ENCODE measurements at regions not wholly inside any gene's neighbourhood (a gene's known extent, or its start where the extent isn't known, plus 50 kb on each side); places are given as distances from the start of the nearest gene placed in this dataset.

GRCh38 chr18:24936691-24937090 is 415.3 kb downstream of the ZNF521 start:
- DNase-seq (ENCODE audit: low spot score), result no peak

DNA sequence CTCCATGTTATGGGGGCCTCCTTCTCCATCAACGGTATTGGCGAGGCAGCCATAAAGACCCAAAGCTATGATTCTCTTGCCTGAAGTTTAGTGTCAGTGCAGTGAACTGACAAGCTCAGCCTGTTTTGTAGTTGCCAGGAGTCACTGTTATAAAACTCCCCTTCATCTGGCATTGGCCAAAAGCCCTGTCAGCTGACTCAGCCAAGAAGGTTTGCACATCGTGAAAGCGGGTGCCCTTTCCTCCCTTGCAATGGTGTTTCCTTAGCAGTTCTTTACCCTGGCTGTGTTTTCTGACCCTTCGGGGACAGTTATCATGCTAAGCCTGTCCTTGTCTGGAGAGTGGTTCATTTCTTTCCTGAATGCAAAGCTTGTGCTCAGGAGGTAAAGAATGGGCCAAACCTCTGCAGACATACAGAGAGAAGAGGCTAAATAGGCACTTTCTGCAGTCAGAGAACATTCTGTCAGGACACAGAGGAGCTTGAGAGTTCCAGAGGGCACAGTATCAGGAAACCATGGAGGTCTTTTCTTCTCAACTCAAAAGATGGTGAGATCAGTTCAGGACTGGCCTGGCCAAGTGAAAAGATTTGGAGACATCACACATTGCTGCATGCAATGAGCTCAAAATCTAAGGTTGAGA is 414.2 kb downstream of the ZNF521 start:
- no peak for DNase-seq (ENCODE audit: low spot score)

DNA sequence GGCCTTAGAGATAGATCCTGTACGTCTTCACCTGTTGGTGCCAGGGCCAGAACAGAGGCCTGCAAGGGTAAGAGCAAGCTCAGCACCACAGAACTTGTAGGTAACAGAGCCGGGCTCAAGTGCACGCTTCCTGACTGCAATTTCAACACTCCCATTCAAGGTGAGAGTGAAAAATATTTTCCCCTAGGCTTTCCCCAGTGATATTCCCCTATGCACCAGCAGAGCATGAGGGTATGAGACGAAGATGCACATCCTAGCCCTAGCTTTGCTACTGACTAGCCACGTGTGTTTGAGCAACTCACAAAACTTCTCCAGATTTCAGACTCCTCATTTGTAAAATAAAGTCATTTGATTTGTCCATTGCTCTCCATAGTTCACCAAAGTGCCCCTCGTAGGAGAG is 411.6 kb downstream of the ZNF521 start:
- DNase-seq (ENCODE audit: low spot score), result no peak

GRCh38 chr18:24941174-24941951 is 410.6 kb downstream of the ZNF521 start:
- DNase-seq (ENCODE audit: low spot score), result no peak

GRCh38 chr18:24942144-24942543 is 409.8 kb downstream of the ZNF521 start:
- DNase-seq (ENCODE audit: low spot score), result no peak

DNA sequence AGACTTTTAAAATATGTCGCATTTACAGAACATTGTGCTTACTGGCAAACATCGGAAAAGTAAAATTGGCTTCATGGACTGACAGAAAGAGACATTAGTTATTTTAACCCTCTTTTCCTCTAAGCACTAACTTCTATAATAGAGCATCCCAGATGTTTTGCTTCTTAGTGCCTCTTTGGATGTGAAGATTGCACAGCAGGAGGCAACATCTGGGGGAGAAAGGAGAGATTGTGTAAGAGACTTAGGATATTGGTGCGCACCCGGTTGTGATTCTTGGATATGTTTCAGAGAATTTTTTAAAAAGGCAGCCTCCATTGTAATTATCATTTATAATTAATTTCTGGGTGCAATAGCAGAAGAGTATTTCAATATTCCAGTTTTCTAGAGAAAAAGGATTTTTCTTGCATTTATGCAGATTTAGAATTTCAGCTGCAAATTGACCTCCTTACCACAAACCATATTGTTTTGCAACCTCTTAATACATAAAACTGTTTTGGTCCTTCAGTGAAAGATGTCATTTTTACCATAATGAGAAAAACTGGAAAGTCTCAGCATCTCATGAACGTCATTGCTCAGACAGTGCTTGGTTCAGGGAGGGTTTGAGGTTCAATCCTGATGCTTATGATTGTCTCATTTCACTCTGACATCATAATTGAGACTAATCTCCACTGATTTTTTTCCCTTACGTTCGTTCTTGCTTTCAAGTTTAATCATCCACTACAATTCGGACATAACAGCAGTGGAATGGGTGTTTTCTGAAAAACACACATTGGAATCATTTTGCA is 404.3 kb downstream of the ZNF521 start:
- DNase-seq (ENCODE audit: low spot score), result no peak

GRCh38 chr18:24949908-24950307 is 402.1 kb downstream of the ZNF521 start:
- DNase-seq (ENCODE audit: low spot score), result no peak

GRCh38 chr18:24954341-24954740 is 397.6 kb downstream of the ZNF521 start:
- no peak for DNase-seq (ENCODE audit: low spot score)

DNA sequence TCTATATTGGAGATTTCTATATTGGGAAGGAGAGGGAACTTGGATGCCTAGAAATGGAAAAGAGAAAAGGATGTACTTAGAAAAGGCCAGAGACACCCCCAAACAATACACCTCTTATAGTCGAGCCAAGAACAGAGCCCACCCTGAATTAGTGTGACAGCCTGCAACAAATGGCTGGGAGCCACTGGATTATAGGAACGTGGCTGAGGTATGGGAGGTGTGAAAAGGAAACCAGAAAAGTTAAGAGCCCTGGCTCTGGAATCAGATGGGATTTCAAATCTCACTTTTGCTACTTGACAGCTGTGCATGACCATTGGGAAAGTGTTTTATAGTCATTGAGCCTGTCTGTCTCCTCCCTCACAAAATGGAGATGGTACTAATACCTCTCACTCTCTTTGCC is 394.0 kb downstream of the ZNF521 start:
- DNase-seq (ENCODE audit: low spot score), result no peak

DNA sequence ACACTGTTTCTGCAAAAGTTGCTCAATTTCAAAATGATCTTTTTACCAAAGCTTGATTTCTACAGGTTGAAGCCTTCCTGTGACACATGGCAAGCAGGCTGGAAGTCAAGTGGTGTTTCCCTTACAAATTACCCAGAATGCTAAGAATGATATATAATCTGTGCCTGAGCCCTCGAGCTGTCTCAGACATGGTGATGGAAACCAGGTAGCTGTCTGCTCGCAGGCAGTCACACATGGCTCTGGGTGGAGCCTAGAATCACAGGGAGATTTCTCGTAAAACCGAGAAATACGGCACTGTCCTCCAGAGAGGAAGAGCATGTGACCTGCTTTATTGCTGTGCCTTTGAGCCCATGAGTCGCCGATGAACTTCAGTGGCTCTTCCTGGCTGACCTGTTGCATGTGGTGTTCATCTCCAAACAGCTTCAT is 392.9 kb downstream of the ZNF521 start:
- no peak for DNase-seq (ENCODE audit: low spot score)

GRCh38 chr18:24964216-24964615 is 387.8 kb downstream of the ZNF521 start:
- DNase-seq (ENCODE audit: low spot score), result peak; percentile 62

- no peak for DNase-seq (ENCODE audit: low spot score)
These were observed 383.7 kb downstream of the ZNF521 start for GRCh38 chr18:24968238-24968775.

GRCh38 chr18:24972577-24972976 is 379.4 kb downstream of the ZNF521 start:
- no peak for DNase-seq (ENCODE audit: low spot score)

DNA sequence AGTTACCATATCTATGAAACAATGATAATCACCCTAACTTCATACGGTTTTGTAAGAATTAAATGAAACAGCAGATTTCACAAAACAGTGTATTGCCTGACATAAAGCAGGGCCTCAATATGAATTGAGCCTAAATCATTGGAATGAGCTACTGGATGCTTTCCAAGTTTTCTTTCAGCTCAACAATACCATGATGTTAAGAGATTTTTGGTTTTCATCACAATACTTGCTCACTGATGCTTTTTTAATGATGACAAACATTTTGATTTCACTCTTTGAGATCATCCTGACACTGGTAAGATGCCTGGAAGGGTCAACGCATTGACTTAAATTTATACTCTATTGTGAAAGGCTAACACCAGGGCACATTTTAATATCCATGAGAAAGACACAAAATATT is 377.5 kb downstream of the ZNF521 start:
- DNase-seq (ENCODE audit: low spot score), result no peak

DNA sequence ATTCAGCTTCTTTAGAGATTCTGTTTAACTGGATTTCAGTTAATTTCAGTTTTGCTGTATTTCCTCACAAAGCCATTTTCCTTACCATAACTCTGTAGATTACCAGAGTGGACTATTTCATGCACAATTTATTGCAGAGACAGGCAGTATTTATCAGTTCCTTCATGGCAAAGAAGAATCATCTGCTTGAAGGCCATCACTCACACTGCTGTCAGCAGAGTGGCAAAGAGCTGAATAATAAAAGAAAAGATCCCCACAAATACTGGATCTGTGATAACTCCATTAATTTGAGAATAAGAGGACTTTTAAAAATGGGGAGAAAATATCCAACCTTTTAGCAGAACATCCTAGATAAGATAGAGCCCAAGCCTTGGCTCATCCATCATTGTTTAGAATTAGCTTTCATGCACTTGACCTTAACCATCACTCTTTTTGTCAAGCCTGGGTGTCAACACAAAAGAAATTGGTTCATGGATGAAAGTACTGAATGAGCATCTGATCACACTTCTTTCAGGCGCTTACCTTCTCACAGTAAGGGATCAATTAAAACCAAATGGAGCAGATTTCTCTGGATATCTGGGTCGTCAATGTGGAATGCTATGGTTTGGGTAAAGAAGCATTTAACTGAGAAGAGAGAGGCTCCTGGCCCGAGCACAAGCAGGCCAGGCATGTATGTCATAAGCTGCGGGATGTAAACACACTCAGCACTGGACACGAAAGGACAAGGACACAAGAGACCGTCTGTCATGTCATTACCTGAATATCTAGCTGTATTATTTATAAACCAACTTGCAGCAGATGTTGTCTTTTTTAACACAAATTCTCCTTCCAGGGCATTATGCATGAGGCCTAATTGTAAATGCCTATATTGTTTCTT is 376.2 kb downstream of the ZNF521 start:
- DNase-seq (ENCODE audit: low spot score), result no peak

DNA sequence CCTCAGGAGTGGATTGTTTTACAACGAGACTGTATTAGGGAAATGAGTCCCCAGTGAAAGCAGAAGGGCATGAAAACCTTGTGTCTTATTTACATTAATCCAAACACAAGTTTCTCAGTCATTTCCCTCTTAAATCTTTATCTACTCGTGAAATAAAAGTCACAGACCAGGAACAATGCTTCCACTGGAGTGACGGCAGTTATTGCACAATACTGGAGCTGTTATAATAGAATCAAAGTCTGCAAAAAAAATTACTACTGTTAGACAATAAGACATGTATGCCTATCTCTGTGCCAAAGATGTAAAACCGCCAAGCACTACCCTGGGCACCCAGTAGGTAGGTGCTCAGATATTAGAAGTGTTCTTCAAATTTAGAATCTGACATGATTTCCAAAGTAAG is 375.5 kb downstream of the ZNF521 start:
- no peak for DNase-seq (ENCODE audit: low spot score)

- DNase-seq (ENCODE audit: low spot score), result no peak
These were observed 372.7 kb downstream of the ZNF521 start for GRCh38 chr18:24979235-24979634.

GRCh38 chr18:24982831-24983230 is 369.1 kb downstream of the ZNF521 start:
- DNase-seq (ENCODE audit: low spot score), result no peak

DNA sequence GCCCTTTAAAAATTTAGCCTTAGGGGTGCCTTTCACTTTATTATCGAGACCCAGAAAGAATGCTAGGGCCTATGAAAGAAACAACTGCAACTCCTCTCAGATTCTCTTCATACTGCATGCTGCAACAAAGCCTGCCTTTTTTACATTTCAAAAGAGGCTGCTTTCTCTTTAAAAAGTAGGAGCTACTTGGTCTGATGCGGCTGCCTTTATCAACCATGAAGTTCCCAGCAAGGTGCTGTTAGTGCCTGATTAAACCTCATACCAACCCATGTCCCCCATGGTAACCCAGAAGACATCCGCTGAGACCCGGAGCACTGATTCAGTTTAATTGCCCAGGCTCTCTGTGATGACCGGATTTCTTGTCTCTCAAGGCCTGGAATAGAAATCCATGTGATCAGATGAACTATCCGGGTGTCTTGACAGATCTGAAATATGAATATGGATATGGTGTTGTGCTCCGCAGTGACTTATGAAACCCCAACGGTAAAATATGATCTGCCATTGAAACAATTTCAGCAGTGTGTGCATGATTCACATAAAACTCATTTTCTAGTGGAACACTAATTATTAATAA is 368.3 kb downstream of the ZNF521 start:
- no peak for DNase-seq (ENCODE audit: low spot score)

DNA sequence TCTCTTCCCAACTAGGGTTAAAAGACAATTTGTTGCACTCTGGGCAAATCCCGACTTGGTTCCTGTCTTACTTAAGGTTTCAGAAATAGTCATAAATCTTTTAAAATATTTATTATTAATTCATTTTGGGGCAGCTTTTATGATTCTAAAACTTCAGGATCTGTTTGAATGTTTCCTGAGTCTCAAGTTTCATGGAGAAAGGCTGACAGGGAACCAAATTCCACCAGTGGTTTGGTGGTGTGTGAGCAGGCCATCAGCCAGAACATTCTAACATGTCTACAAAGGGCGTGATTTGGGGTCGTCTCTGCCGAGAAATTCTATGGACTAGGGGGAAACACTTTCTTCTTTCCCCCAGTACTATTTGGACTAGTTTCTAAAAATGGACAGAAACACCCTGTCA is 366.4 kb downstream of the ZNF521 start:
- no peak for DNase-seq (ENCODE audit: low spot score)

GRCh38 chr18:24986666-24987302 is 365.2 kb downstream of the ZNF521 start:
- DNase-seq (ENCODE audit: low spot score), result no peak
